GM03348 (cell line): ENCODE measurements at regions not wholly inside any gene's neighbourhood (a gene's known extent, or its start where the extent isn't known, plus 50 kb on each side); places are given as distances from the start of the nearest gene placed in this dataset.

Experiments used
- DNase-seq: peaks from one replicate; pipeline ENCODE4 v3.0.0; 2012; ENCODE audit warnings: low spot score

DNA sequence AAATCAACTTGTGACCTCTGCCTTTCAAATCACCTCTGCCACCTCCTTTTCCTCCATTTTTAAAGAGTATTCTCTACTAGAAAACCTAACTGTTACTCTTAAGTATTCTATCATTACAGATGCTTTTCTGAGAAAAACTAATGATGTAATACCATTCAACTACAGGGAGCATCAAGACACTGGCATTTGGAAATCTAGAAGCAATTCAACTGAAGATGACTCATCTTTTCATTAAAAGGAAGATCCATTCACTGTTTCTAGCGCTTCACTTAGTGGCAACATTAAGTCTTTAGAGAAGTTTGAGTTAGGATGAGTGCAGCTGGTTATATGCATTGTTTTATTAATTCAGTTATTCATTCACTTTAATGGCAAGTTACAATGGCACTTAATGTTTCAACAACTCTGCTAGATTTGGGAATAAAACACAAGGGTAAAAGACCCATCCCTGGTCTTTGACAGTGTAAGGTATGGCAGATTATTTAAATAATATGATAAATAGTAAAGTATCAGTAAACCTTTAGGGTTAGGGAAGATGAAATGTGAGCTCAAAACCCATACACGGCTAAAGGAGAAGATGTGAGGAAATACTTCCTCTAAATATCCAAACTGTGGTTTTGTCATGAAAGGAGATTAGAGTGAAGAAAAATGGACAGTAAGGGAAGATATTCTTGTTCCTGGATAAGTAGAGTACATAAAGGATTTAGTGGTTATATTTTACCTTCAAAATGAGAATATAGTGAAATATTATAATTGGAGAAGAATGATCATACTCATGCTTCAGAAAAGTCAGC is 61.7 kb downstream of the KCNJ2 start:
- no peak for DNase-seq

DNA sequence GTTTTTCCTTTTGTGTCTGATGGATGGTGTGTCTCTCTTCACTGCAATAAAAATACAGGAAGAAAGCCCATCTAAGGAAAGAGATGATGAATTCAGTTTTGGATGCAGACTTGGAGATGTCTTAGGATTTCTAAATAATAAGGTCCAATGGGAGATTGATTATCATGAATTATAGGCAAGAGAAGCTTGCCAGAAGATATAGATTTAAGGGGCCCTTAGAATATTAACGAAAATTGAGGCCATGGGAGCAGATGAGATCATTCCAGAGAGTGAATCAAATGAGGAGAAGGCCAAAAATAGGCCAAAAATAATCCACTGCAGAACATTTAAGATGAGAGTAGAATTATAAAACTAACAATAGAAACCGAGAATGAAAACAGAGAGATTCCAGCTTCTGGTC is 63.1 kb downstream of the KCNJ2 start:
- no peak for DNase-seq

GRCh38 chr17:70235252-70235651 is 65.9 kb downstream of the KCNJ2 start:
- DNase-seq: no peak

GRCh38 chr17:70238228-70238627 is 68.9 kb downstream of the KCNJ2 start:
- DNase-seq: no peak

DNA sequence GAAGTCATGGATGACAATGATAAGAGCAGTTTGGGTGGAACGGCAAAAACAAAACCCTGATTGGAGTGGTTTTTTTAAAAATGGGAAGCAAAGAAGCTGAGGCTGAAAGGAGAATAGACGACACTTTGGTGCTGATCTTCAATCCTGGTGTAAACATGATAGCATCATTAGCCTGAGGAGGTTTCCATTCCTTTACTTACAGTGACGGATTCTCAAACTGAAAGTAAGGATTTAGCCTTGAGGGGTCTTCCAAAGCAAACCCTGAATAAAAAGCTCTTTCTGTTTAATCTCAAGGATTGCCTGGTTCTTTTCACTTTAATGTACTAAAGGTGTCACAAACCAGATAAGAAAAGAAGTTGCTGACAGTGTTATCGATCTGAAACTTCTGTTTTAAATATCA is 69.3 kb downstream of the KCNJ2 start:
- DNase-seq: no peak

DNA sequence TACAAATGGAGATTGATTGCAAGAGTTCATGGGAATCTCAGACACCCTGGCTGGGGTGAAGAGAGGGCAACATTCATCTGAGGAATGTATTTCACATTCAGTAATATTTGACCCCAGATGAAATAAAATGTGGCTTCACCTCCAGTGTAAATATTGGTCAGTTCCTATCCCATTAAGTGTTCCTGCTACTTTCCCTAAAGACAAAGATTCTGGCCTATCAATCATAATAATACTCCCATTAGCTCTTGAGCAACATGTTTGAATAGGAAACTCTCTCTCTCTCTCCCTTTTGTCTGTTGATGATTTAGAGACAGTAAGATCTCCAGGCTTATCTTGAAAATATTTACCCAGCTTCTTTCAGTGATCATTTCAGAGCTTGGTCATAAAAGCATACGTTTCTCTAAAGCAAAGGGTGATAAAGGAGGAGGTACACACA is 70.1 kb downstream of the KCNJ2 start:
- DNase-seq: no peak

- no peak for DNase-seq
These were observed 71.7 kb downstream of the KCNJ2 start for GRCh38 chr17:70241071-70241470.

- DNase-seq: no peak
These were observed 73.6 kb downstream of the KCNJ2 start for GRCh38 chr17:70242781-70243437.

- no peak for DNase-seq
These were observed 82.4 kb downstream of the KCNJ2 start for GRCh38 chr17:70251706-70252105.

DNA sequence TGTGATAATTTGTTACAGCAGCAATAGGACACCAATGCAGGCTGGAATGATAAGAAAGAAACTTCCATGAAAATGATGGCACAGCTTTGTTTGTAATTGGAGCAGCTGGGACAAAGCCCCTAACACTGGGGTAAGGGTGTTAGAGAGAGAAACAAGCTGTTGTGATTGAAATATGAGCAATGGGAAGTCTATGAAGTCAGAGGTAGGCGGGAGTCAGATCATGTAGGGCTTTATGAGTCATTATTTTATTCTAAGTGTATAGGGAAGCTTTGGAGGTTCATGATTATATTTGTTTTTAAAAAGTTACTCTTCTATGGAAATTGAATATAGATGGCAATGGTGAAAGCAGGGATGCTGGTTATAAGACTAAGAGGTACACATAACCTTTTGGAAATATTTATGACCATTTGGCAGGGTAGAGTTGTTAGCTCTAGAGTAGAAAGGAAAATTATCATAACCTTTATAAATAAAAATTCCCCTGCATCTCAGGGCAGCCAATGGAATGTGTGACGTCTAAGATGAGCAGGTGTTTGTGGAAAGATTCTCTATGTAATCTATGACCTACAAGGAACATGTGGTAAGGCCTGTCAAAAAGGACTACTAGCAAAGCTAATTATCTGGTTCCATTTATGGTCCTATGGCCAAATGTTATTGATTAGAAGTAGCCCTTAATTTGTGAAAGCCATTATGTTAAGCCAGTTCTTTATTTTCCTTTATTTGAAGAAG is 85.6 kb downstream of the KCNJ2 start:
- DNase-seq: no peak

GRCh38 chr17:70256751-70257150 is 87.4 kb downstream of the KCNJ2 start:
- no peak for DNase-seq

DNA sequence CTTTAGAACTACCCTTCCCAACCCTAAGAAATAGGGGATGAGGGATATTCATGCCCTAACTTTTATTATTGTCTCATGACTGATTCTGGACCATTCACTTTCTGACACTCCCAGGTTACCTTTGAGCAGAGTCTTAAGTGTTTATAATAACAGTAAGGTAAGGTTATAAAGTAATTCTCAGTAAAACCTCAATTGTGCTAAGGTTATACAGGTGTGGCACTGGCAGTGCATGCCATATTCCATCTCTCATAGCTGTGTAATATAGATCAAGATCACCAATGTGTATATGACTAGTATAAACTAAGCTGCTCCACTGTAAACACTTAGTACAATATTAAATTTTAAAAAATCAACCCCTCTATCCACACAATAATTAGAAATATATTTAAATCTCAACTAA is 89.1 kb downstream of the KCNJ2 start:
- DNase-seq: no peak

DNA sequence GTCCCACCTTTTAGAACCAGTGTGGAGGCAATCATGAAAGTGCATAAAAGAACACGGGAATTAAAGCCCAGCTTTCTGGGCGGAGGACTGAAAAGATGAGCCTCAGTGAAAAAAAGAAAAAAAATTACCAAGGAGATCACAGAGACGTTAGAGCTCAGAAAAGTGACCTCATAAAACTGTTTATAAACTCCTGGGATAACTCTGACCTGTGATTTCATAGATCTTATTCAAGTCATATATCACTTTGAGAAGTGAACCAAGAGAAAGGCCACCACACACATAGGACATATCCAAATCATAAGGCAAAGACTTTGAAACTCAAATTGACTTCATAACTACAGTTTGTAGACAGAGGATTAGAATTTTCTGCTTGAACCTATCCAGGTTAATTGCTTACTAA is 90.1 kb downstream of the KCNJ2 start:
- no peak for DNase-seq

DNA sequence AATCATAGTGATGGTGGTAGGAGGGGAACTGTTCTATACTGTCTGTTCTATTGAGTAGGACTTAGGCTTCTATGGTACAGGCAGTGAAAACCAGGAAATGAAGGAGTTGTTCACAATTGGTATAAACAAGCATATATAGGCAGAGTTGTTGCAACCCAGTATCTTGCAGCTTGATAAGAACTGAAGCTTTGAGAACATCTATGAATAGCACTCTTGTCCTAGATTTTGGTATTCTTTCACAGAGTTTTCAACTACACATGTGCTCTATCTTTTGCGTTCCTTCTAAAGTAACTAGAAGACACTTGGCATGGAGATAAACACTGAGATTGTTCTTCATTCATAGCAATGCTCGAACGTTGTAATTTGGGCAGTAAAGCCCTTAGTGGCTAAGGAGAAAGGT is 91.8 kb downstream of the KCNJ2 start:
- DNase-seq: no peak

DNA sequence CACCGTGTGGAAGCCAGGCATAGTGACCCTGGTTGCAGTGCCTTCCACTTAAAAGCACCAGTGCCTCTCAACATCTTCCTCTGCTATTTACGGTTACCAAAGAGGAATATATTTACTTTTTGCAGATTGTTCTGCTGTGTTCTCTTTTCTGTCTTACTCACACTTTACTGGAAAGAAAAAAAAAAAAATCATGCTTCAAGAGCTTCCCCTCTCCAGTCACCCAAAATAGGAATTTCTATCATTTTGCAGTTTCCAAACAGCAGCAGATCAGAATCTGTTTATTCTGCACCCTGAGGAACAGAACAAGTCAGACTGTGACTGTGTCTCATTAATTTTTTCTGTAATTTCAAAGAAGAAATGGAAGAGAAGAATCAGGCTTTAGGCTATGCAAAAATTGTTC is 96.1 kb downstream of the KCNJ2 start:
- no peak for DNase-seq

GRCh38 chr17:70266394-70266793 is 97.1 kb downstream of the KCNJ2 start:
- DNase-seq: no peak

GRCh38 chr17:70268383-70268782 is 99.1 kb downstream of the KCNJ2 start:
- DNase-seq: no peak

GRCh38 chr17:70270554-70270953 is 101.2 kb downstream of the KCNJ2 start:
- no peak for DNase-seq

DNA sequence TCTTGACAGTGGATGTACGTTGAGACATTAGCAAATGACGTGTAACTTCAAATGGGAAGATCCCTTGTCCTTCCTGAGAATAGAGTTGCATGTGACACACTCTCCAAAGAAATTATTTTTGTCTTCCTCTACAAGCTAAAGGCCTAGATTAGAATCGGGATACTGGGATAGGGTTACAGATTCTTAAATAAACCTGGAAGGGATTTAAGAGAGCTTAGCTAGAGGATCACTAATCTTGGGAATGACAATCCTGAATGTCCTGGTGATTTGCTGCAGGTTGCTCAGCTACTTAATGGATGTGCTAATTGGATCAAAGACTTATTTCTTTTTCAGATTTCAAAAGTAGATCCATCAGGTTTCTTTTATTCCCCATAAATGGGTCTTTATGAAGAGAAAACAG is 101.9 kb downstream of the KCNJ2 start:
- DNase-seq: no peak

GRCh38 chr17:70271672-70272071 is 102.3 kb downstream of the KCNJ2 start:
- no peak for DNase-seq

DNA sequence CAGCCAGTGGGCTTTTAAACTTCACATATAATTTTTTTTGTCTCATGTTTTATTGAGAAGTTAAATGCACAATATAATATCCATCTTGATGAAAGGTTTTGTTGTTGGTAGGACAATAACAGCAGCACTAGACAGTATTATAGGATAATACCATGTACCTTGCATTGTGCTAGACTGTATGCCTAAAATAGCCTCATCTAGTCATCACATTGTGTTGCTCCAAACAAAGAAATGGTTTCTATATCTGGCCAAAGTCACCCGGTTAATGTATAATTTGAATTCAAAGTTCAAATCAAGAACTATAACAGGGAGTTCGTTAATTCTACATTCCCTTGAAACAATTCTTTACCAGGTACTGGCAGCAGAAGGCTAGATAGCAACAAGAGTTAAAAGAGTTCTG is 104.9 kb downstream of the KCNJ2 start:
- no peak for DNase-seq

DNA sequence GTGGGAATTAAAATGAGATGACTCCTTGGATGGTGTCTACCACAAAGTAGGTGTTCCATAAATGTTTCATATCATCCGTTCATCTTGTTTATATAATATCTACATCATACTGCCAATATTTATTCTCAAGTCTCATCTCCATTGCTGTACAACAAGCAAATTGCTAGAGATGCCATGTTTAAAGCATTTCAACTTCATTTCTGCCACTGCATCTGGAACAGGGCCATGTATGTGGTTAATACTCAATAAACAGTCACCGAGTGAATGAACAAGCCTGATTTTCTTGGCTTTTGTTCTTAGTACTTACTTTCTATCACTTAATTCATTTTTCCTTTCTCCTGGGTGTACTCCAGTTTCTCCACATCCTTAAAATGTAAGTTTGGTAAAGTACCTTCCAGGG is 107.6 kb downstream of the KCNJ2 start:
- no peak for DNase-seq

- no peak for DNase-seq
These were observed 109.6 kb downstream of the KCNJ2 start for GRCh38 chr17:70278844-70279462.
